ENCODE measurements at regions not wholly inside any gene's neighbourhood (a gene's known extent, or its start where the extent isn't known, plus 50 kb on each side); places are given as distances from the start of the nearest gene placed in this dataset.

DNA sequence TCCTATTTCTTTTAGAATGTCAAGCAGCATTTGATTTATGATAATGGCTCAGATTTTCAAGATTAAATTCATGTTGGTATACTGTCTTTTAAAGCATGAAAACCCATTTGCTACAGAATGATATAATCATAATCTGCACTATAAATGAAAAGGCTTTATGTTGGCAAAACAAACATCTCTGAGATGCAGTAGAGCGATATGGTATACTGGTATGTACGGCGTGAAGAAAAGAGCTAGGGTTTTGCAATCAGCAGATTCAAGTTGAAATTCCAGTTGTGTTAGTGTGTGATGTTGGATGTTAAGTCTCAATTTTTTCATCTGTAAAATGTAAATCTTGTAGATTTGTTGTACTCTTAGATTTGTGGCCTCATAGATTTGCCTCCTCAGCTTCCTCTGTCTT is 53.2 kb upstream of the DYRK2 start:
- no peak overlapping the region for H2AK9ac ChIP-seq (replicated peaks; ENCODE audit: low read depth, low read length, poor library complexity)
- H3K23ac ChIP-seq (ENCODE audit: low read depth, low read length), result no peak overlapping the region
- ChIA-PET POLR2A (ENCODE audit: unreplicated experiment) (no interaction called here), CTCF (no interaction called here)
- ATAC-seq (ENCODE audit: low read depth), result no peak
- BruUV-seq (replicated peaks), result no TSS peak
- H3K9me3 ChIP-seq (ENCODE audit: control insufficient read depth, insufficient read depth, low read length), result no peaks in the 10 kb centered on the region
- in situ Hi-C loops (cut with MboI; ENCODE audit: low sequenced_read_pairs) (no loop called here), intact Hi-C loops (cut with micrococcal nuclease) (no loop called here), dilution Hi-C loops (cut with HindIII; ENCODE audit: low sequenced_read_pairs, unreplicated experiment) (no loop called here)
- no peak for DNase-seq
- no peaks in the 10 kb centered on the region for H3K79me1 ChIP-seq (ENCODE audit: low read depth in 1 of 2, low read length in 2 of 2)
- TF ChIP-seq SMC3 (IDR thresholded peaks at IDR 0.05; ENCODE audit: low read depth, low read length) (no peak), MAZ (IDR thresholded peaks at IDR 0.05; ENCODE audit: borderline replicate concordance, low read depth, low read length) (no peak), RAD21 (IDR thresholded peaks at IDR 0.05; ENCODE audit: low read length) (no peak), MXI1 (IDR thresholded peaks at IDR 0.05; ENCODE audit: borderline replicate concordance, low read depth, low read length) (no peak), BHLHE40 (IDR thresholded peaks at IDR 0.05; ENCODE audit: low read depth, low read length) (no peak), NFE2L2 (IDR thresholded peaks at IDR 0.05; ENCODE audit: low read depth, low read length) (no peak), RCOR1 (IDR thresholded peaks at IDR 0.05; ENCODE audit: insufficient replicate concordance, low read length) (no peak)
- no peaks in the 10 kb centered on the region; the same call in 1 of the 2 replicates for H3K27me3 ChIP-seq (ENCODE audit: control insufficient read depth, insufficient read depth, low read length)
- no peak overlapping the region for H4K91ac ChIP-seq (ENCODE audit: insufficient read depth, low read depth, low read length)
- no peaks in the 10 kb centered on the region for H4K20me1 ChIP-seq (ENCODE audit: insufficient read depth, low read length)
- 75% methylated on average over 2 of the region's 3 CpGs; no CpG with 5 or more reads in 1 of the 2 experiments for WGBS, 2 experiments (ENCODE audit: extremely low coverage in 2 of 2, insufficient read length in 1 of 2)
- H2BK20ac ChIP-seq (ENCODE audit: low read depth, low read length), result no peak overlapping the region
- H4K5ac ChIP-seq (ENCODE audit: low read depth, low read length), result no peak overlapping the region
- H3K4ac ChIP-seq (ENCODE audit: low read depth, low read length), result no peak overlapping the region
- H3K56ac ChIP-seq (ENCODE audit: extremely low read depth, insufficient read depth, low read length), result no peak overlapping the region
- no peak overlapping the region for H2BK15ac ChIP-seq (ENCODE audit: low read depth, low read length)
- H2BK120ac ChIP-seq (ENCODE audit: low read depth, low read length), result no peak overlapping the region
- no peak overlapping the region for H3K9ac ChIP-seq (ENCODE audit: low read depth, low read length)
- H2AK5ac ChIP-seq (ENCODE audit: low read depth, low read length), result no peak overlapping the region
- no peak overlapping the region for H3K18ac ChIP-seq (ENCODE audit: low read depth, low read length)
- no peak overlapping the region for H3K4me3 ChIP-seq (ENCODE audit: insufficient read depth, low read depth, low read length)
- H3K36me3 ChIP-seq (ENCODE audit: control insufficient read depth, insufficient read depth, low read length), result no peaks in the 10 kb centered on the region
- H2BK5ac ChIP-seq (ENCODE audit: low read depth, low read length, poor library complexity, severe bottlenecking), result no peak overlapping the region
- H3K4me1 ChIP-seq (ENCODE audit: control insufficient read depth, insufficient read depth, low read length), result no peaks in the 10 kb centered on the region
- no peak overlapping the region for H4K8ac ChIP-seq (ENCODE audit: low read depth in 2 of 2, low read length in 2 of 2)
- H3K27ac ChIP-seq (ENCODE audit: insufficient read depth, low read length), result no peak overlapping the region
- H3K4me2 ChIP-seq (ENCODE audit: low read depth, low read length), result no peak overlapping the region
- no peaks in the 10 kb centered on the region for H3K9me1 ChIP-seq (ENCODE audit: insufficient read depth, low read length)
- H2AFZ ChIP-seq (replicated peaks; ENCODE audit: low read length, poor library complexity), result no peak overlapping the region
- H3K14ac ChIP-seq (replicated peaks; ENCODE audit: low read depth, low read length), result no peak overlapping the region
